ENCODE measurements at regions not wholly inside any gene's neighbourhood (a gene's known extent, or its start where the extent isn't known, plus 50 kb on each side); places are given as distances from the start of the nearest gene placed in this dataset.

DNA sequence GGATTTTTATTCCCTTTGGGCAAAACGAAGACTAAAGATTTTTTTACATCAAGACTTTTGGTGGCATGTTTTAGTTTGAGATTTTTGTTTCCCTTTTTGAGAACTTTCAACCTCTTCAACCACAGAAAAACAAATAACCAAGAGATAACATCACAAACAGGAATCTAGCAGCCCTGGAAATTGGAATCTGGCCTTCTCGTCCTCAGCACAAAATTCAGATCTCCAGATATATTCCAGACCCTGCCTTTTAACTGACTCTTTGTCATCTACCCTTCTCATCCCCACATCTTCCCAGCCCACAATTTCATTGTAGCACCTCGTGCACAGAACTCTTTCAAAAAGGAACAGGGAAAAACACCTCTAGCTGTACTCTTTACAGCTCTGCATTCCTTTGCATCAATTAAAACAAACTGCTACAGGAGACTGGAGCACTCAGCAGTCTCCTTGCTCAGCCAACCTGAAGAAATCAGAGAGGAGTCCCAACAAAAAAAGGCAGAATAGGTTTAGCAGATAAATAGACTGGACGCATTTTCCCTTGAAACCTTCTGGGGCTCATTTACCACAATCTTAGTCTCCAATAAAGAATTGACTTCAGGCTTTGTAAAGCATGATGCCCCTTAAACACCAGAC, 251.0 kb downstream of the TTLL7 start:
- no peak for TF ChIP-seq EZH2 (IDR thresholded peaks at IDR 0.05)
- TF ChIP-seq POLR2AphosphoS5 (IDR thresholded peaks at IDR 0.05; ENCODE audit: borderline replicate concordance, low read depth, low read length), result no peak

Data from SK-N-MC (cell line).